ENCODE measurements at regions not wholly inside any gene's neighbourhood (a gene's known extent, or its start where the extent isn't known, plus 50 kb on each side); places are given as distances from the start of the nearest gene placed in this dataset.

- ChIA-PET CTCF (no interaction called here), POLR2A (ENCODE audit: low non-redundant PET) (no interaction called here)
- no TSS peak for BruUV-seq (replicated peaks)
- Histone ChIP-seq H3K4me1 (ENCODE audit: insufficient read depth, low read length, poor library complexity, severe bottlenecking) (peaks cover 9% of the 10 kb centered on the region), H3K36me3 (ENCODE audit: insufficient read depth, low read length, poor library complexity, severe bottlenecking) (no peaks in the 10 kb centered on the region), H3K9me3 (ENCODE audit: low read depth, low read length, poor library complexity, severe bottlenecking) (no peaks in the 10 kb centered on the region), H3K4me3 (ENCODE audit: low read depth, low read length, poor library complexity, severe bottlenecking) (no peak overlapping the region), H3K27me3 (replicated peaks; ENCODE audit: insufficient read depth, low read depth, low read length, poor library complexity) (no peaks in the 10 kb centered on the region), H3K27ac (ENCODE audit: low read depth, low read length, poor library complexity, severe bottlenecking) (no peak overlapping the region)
- intact Hi-C loops (cut with micrococcal nuclease; ENCODE audit: unreplicated experiment): no loop called here
- DNase-seq (ENCODE audit: low spot score): no peak
- no peak for TF ChIP-seq EZH2 (IDR thresholded peaks at IDR 0.05; ENCODE audit: borderline replicate concordance, low read depth, low read length, poor library complexity, severe bottlenecking)
- TF ChIP-seq, protein P1, sequence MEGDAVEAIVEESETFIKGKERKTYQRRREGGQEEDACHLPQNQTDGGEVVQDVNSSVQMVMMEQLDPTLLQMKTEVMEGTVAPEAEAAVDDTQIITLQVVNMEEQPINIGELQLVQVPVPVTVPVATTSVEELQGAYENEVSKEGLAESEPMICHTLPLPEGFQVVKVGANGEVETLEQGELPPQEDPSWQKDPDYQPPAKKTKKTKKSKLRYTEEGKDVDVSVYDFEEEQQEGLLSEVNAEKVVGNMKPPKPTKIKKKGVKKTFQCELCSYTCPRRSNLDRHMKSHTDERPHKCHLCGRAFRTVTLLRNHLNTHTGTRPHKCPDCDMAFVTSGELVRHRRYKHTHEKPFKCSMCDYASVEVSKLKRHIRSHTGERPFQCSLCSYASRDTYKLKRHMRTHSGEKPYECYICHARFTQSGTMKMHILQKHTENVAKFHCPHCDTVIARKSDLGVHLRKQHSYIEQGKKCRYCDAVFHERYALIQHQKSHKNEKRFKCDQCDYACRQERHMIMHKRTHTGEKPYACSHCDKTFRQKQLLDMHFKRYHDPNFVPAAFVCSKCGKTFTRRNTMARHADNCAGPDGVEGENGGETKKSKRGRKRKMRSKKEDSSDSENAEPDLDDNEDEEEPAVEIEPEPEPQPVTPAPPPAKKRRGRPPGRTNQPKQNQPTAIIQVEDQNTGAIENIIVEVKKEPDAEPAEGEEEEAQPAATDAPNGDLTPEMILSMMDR (conservative IDR thresholded peaks at IDR 0.05; ENCODE audit: low read depth, low read length): no peak
These were observed 359.4 kb downstream of the EPHA7 start for GRCh38 chr6:93059911-93060310.

GRCh38 chr6:93057584-93057983 is 361.8 kb downstream of the EPHA7 start:
- intact Hi-C loops (cut with micrococcal nuclease; ENCODE audit: unreplicated experiment): no loop called here
- Histone ChIP-seq H3K27ac (ENCODE audit: low read depth, low read length, poor library complexity, severe bottlenecking) (no peak overlapping the region), H3K9me3 (ENCODE audit: low read depth, low read length, poor library complexity, severe bottlenecking) (no peaks in the 10 kb centered on the region), H3K36me3 (ENCODE audit: insufficient read depth, low read length, poor library complexity, severe bottlenecking) (no peaks in the 10 kb centered on the region), H3K4me1 (ENCODE audit: insufficient read depth, low read length, poor library complexity, severe bottlenecking) (peaks cover 9% of the 10 kb centered on the region), H3K4me3 (ENCODE audit: low read depth, low read length, poor library complexity, severe bottlenecking) (no peak overlapping the region), H3K27me3 (replicated peaks; ENCODE audit: insufficient read depth, low read depth, low read length, poor library complexity) (no peaks in the 10 kb centered on the region)
- POLR2A ChIA-PET (ENCODE audit: low non-redundant PET): no interaction called here
- no peak for TF ChIP-seq EZH2 (IDR thresholded peaks at IDR 0.05; ENCODE audit: borderline replicate concordance, low read depth, low read length, poor library complexity, severe bottlenecking)
- TF ChIP-seq, protein P1 (conservative IDR thresholded peaks at IDR 0.05; ENCODE audit: low read depth, low read length): no peak
- BruUV-seq (replicated peaks): no TSS peak
- DNase-seq (ENCODE audit: low spot score): no peak
- CTCF ChIA-PET: no interaction called here

- Histone ChIP-seq H3K4me3 (ENCODE audit: low read depth, low read length, poor library complexity, severe bottlenecking) (no peak overlapping the region), H3K4me1 (ENCODE audit: insufficient read depth, low read length, poor library complexity, severe bottlenecking) (no peaks in the 10 kb centered on the region), H3K36me3 (ENCODE audit: insufficient read depth, low read length, poor library complexity, severe bottlenecking) (no peaks in the 10 kb centered on the region), H3K27ac (ENCODE audit: low read depth, low read length, poor library complexity, severe bottlenecking) (no peak overlapping the region), H3K9me3 (ENCODE audit: low read depth, low read length, poor library complexity, severe bottlenecking) (no peaks in the 10 kb centered on the region), H3K27me3 (replicated peaks; ENCODE audit: insufficient read depth, low read depth, low read length, poor library complexity) (no peaks in the 10 kb centered on the region)
- intact Hi-C loops (cut with micrococcal nuclease; ENCODE audit: unreplicated experiment): no loop called here
- TF ChIP-seq EZH2 (IDR thresholded peaks at IDR 0.05; ENCODE audit: borderline replicate concordance, low read depth, low read length, poor library complexity, severe bottlenecking): no peak
- no peak for DNase-seq (ENCODE audit: low spot score)
- no TSS peak for BruUV-seq (replicated peaks)
- ChIA-PET POLR2A (ENCODE audit: low non-redundant PET) (no interaction called here), CTCF (no interaction called here)
These were observed 371.0 kb downstream of the EPHA7 start for GRCh38 chr6:93048381-93048780.

- no TSS peak for BruUV-seq (replicated peaks)
- no peaks in the 10 kb centered on the region for H3K36me3 ChIP-seq (ENCODE audit: insufficient read depth, low read length, poor library complexity, severe bottlenecking)
- intact Hi-C loops (cut with micrococcal nuclease; ENCODE audit: unreplicated experiment): no loop called here
- no peaks in the 10 kb centered on the region for H3K4me1 ChIP-seq (ENCODE audit: insufficient read depth, low read length, poor library complexity, severe bottlenecking)
- DNase-seq (ENCODE audit: low spot score): no peak
- TF ChIP-seq, protein P1 (conservative IDR thresholded peaks at IDR 0.05; ENCODE audit: low read depth, low read length): no peak
- no peak for TF ChIP-seq EZH2 (IDR thresholded peaks at IDR 0.05; ENCODE audit: borderline replicate concordance, low read depth, low read length, poor library complexity, severe bottlenecking)
- no peak overlapping the region for H3K27ac ChIP-seq (ENCODE audit: low read depth, low read length, poor library complexity, severe bottlenecking)
- H3K27me3 ChIP-seq (replicated peaks; ENCODE audit: insufficient read depth, low read depth, low read length, poor library complexity): no peaks in the 10 kb centered on the region
- ChIA-PET POLR2A (ENCODE audit: low non-redundant PET) (no interaction called here), CTCF (no interaction called here)
- no peak overlapping the region for H3K4me3 ChIP-seq (ENCODE audit: low read depth, low read length, poor library complexity, severe bottlenecking)
- H3K9me3 ChIP-seq (ENCODE audit: low read depth, low read length, poor library complexity, severe bottlenecking): no peaks in the 10 kb centered on the region
These were observed 372.3 kb downstream of the EPHA7 start for GRCh38 chr6:93047033-93047432.

Measured in A673 (cell line).